Common myeloid progenitor, CD34-positive (primary cell): ENCODE measurements at regions not wholly inside any gene's neighbourhood (a gene's known extent, or its start where the extent isn't known, plus 50 kb on each side); places are given as distances from the start of the nearest gene placed in this dataset.

ENCODE experiments used
- CTCF ChIA-PET: fragments of 350-600 bp; sonication (Branson Sonifier 250); formaldehyde crosslinking; loops from one replicate; lab custom pipeline; 2021; ENCODE audit warnings: antibody characterized with exemption; lab: Charles Lee
- POLR2A ChIA-PET: fragments of 350-600 bp; sonication (Branson Sonifier 250); formaldehyde crosslinking; loops from one replicate; lab custom pipeline; 2021; ENCODE audit warnings: antibody characterized with exemption; lab: Charles Lee
- DNase-seq, 3 donors: peaks; one replicate each; pipeline versions ENCODE4 v3.0.0 to v3.0.0-alpha.2; 2013
- H3K27ac ChIP-seq, 2 experiments: 1 replicate in 1 of 2; 2 replicates in 1 of 2; pipeline ENCODE4 v1.7.0; 2013; ENCODE audit warnings: inconsistent platforms in 2 of 2, low read length in 2 of 2, mild to moderate bottlenecking in 2 of 2, low read depth in 1 of 2, moderate library complexity in 1 of 2; ENCODE audit not compliant: severe bottlenecking in 2 of 2, insufficient read depth in 1 of 2, poor library complexity in 1 of 2
- H3K27me3 ChIP-seq, 5 experiments: replicated peaks in 2 of 5; 1 replicate in 3 of 5; 2 replicates in 2 of 5; pipeline versions ENCODE4 v1.6.1 to v1.7.0; 2013; ENCODE audit warnings: low read length in 4 of 5, mild to moderate bottlenecking in 2 of 5, moderate library complexity in 2 of 5, inconsistent platforms in 1 of 5; ENCODE audit not compliant: insufficient read depth in 5 of 5, control insufficient read depth in 4 of 5
- H3K36me3 ChIP-seq, 4 experiments: 1 replicate in 2 of 4; 2 replicates in 2 of 4; pipeline versions ENCODE4 v1.6.1 to v1.7.0; 2013; ENCODE audit warnings: low read length in 3 of 4, control low read depth in 1 of 4, mild to moderate bottlenecking in 1 of 4; ENCODE audit not compliant: control insufficient read depth in 4 of 4, insufficient read depth in 4 of 4
- H3K4me1 ChIP-seq, 4 experiments: 1 replicate in 3 of 4; 2 replicates in 1 of 4; pipeline versions ENCODE4 v1.6.1 to v1.7.1; 2013; ENCODE audit warnings: low read length in 3 of 4, mild to moderate bottlenecking in 3 of 4, control low read depth in 1 of 4, inconsistent platforms in 1 of 4, moderate library complexity in 1 of 4; ENCODE audit not compliant: control insufficient read depth in 4 of 4, insufficient read depth in 4 of 4; ENCODE audit errors: control extremely low read depth in 1 of 4
- H3K4me3 ChIP-seq, 7 experiments: 1 replicate in 4 of 7; 2 replicates in 3 of 7; pipeline versions ENCODE4 v1.5.1 to v1.7.0; 2013; ENCODE audit warnings: mild to moderate bottlenecking in 7 of 7, low read length in 6 of 7, moderate library complexity in 6 of 7, inconsistent platforms in 2 of 7, low read depth in 2 of 7, control low read depth in 1 of 7; ENCODE audit not compliant: insufficient read depth in 4 of 7, control insufficient read depth in 1 of 7; ENCODE audit errors: extremely low read depth in 1 of 7
- H3K9me3 ChIP-seq, 5 experiments: 1 replicate in 4 of 5; 2 replicates in 1 of 5; pipeline versions ENCODE4 v1.6.1 to v1.7.1; 2013; ENCODE audit warnings: low read length in 4 of 5, mild to moderate bottlenecking in 2 of 5, inconsistent platforms in 1 of 5, low read depth in 1 of 5, moderate library complexity in 1 of 5; ENCODE audit not compliant: control insufficient read depth in 4 of 5, insufficient read depth in 2 of 5; ENCODE audit errors: control extremely low read depth in 1 of 5
- WGBS: methylation state at CpG from one replicate; pipeline ENCODE4 v1.1.5; 2013; ENCODE audit not compliant: insufficient coverage; 5-methylcytosine and 5-hydroxymethylcytosine counted together

DNA sequence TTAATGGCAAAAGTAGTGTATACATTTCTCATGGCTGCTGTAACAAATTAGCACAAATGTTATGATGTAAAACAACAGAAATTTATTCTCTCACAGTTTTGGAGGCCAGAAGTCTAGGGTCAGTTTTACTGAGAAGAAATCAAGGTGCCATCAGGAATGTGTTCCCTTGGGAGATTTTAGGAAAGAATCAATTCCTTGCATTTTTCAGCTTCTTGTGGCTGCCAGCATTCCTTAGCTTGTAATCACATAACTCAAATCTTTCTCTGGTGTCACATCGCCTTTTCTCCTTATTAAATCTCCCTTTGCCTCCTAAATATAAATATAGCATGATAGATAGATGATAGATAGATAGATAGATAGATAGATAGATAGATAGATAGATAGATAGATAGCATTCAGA lies 307.0 kb upstream of the REG3G start:
- ChIA-PET POLR2A (no interaction called here), CTCF (no interaction called here)
- H3K27me3 ChIP-seq, result no peaks in the 10 kb centered on the region
- H3K4me1 ChIP-seq, result no peaks in the 10 kb centered on the region
- no peaks in the 10 kb centered on the region for H3K36me3 ChIP-seq
- no peak overlapping the region for H3K4me3 ChIP-seq
- no CpG with 5 or more reads among the region's 1 CpG for WGBS
- H3K27ac ChIP-seq, result no peak overlapping the region
- DNase-seq, result no peak
- no peaks in the 10 kb centered on the region for H3K9me3 ChIP-seq

DNA sequence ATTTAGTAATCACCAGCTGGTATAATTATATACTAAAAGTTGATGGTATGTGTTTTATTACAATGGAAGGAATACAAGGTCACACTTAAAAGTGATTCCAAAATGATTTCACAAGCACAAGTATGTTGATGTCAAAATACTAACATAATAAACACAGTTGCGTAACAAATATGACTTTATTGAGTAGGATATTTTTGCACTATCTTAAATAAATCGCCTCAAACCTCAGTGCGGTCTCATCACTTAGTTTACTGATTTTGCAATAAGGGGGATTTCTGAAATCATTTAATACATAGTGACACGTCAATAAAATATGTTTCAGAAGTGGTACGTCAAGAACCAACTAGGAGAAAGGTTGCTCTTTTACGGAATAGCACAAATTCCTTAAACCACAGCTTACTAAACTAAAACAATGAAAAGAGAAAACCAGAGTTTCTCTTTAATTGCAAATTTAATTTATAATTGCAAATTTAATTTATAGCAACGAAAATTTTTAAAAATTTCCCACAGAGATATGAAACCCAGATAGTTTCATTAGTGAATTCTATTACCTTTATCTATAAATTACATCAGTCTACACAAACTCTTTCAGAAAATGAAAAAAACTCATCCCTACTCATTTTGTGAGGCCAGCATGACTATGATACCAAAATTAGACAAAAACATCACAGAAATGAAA lies 304.0 kb upstream of the REG3G start:
- H3K4me3 ChIP-seq, result no peak overlapping the region
- no peaks in the 10 kb centered on the region for H3K27me3 ChIP-seq
- H3K36me3 ChIP-seq, result no peaks in the 10 kb centered on the region
- ChIA-PET POLR2A (no interaction called here), CTCF (no interaction called here)
- no peaks in the 10 kb centered on the region for H3K4me1 ChIP-seq
- no peak for DNase-seq
- no peaks in the 10 kb centered on the region for H3K9me3 ChIP-seq
- H3K27ac ChIP-seq, result no peak overlapping the region
- WGBS, result 100% methylated on average over 3 of the region's 7 CpGs

DNA sequence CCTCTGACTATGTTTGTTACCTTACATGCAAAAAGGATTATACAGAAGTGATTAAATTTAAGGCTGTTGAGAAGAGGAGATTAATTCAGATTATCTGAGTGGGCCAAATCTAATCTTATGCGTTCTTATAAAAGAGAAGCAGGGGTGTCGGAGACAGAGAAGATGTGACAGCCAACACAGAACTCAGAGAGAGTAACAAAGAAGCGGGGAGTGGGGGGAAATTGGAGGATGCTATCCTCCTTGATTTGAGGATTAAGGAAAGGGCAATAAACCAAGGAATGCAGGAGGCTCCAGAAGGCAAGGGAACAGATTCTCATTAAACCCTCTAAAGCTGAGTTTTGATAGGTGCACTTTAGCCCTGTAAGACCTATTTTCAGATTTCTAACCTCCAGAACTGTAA lies 291.3 kb upstream of the REG3G start:
- CTCF ChIA-PET, result no interaction called here
- WGBS, result 93% methylated on average over 3 of the region's 3 CpGs
- Histone ChIP-seq H3K36me3 (no peaks in the 10 kb centered on the region), H3K27me3 (no peaks in the 10 kb centered on the region), H3K27ac (no peak overlapping the region), H3K9me3 (no peaks in the 10 kb centered on the region), H3K4me1 (no peaks in the 10 kb centered on the region), H3K4me3 (no peak overlapping the region)
- DNase-seq, result no peak
- POLR2A ChIA-PET, result no interaction called here

DNA sequence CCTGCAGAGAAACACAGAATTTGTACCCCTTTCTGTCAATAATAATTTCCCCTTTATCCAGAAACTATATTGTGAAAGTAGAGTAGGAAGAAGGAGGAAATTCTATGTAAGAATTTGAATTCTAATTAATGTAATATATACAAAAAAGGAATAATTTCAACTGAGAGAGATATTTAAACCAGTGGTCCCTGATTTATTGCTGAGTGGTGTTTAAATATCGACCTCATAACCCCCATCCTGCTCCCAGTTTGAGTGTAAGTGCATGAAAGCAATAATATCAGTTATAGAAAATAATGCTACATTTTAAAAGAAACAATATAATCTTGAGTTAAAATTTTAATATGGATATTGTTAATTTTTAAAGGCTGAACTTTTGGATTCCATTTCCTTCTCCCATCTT lies 286.2 kb upstream of the REG3G start:
- Histone ChIP-seq H3K27me3 (no peaks in the 10 kb centered on the region), H3K27ac (no peak overlapping the region), H3K4me3 (no peak overlapping the region), H3K9me3 (no peaks in the 10 kb centered on the region), H3K4me1 (no peaks in the 10 kb centered on the region), H3K36me3 (no peaks in the 10 kb centered on the region)
- ChIA-PET POLR2A (no interaction called here), CTCF (no interaction called here)
- DNase-seq, result no peak
- no CpG with 5 or more reads among the region's 1 CpG for WGBS

DNA sequence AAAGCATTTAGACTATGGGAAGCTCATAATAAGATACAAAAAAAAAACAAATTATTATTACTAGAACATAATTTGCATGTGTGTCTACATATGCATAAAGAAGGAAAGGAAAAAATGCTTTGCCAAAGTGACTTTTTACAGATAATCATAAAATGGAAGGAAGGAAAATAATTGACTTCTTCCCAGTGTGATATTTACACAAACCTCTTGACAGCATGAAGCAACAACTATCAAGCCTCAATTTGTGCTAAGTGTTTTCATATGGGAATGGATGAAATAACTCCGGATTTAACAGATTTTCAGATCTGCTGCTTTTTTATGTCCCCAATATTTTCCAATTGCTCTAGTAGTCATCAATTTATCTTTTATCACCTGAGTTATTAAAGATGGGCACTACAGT lies 275.9 kb upstream of the REG3G start:
- no CpG with 5 or more reads among the region's 1 CpG for WGBS
- Histone ChIP-seq H3K9me3 (no peaks in the 10 kb centered on the region), H3K4me1 (no peaks in the 10 kb centered on the region), H3K4me3 (no peak overlapping the region), H3K27me3 (no peaks in the 10 kb centered on the region), H3K27ac (no peak overlapping the region), H3K36me3 (no peaks in the 10 kb centered on the region)
- CTCF ChIA-PET, result no interaction called here
- POLR2A ChIA-PET, result no interaction called here
- DNase-seq, result no peak

DNA sequence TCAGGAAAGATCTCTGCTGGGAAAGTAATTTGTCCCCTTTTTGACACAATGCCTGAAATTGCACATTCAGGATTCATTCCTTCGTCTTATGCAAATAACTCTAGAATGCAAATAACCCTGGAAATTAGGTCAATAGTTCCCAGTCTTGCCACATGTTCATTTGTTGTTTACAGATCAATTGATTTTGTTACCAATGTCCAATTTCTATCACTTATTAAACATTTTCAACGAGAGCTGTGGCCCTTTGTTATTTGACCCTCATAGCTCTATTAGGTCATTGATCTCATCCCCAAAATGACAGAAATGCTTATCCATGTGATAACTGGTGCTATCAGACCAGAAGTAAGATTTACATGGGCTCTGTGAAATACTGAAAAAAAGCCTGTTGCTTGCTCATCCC lies 275.3 kb upstream of the REG3G start:
- WGBS, result 93% methylated on average over 1 of the region's 2 CpGs
- POLR2A ChIA-PET, result no interaction called here

DNA sequence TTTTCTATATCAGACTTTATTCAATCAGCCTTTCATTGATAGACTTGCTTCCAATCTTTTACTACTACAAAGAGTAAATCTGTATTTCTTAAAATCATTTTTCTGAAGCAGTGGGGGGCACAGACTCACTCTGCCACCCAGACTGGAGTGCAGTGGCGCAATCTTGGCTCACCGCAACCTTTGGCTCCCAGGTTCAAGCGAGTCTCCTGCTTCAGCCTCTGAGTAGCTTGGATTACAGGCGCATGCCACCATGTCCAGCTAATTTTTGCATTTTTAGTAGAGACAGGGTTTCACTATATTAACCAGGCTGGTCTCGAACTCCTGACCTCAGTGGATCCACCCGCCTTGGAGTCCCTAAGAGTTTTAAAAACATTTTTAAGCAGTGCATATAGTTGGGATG lies 270.6 kb upstream of the REG3G start:
- ChIA-PET POLR2A (no interaction called here), CTCF (no interaction called here)
- Histone ChIP-seq H3K27me3 (no peaks in the 10 kb centered on the region), H3K9me3 (no peaks in the 10 kb centered on the region), H3K4me3 (no peak overlapping the region), H3K4me1 (no peaks in the 10 kb centered on the region), H3K36me3 (no peaks in the 10 kb centered on the region), H3K27ac (no peak overlapping the region)
- no peak for DNase-seq
- WGBS, result 98% methylated on average over 5 of the region's 6 CpGs

More for the DNA sequence above, 275.3 kb upstream of the REG3G start:
- DNase-seq, result no peak
- Histone ChIP-seq H3K4me3 (no peak overlapping the region), H3K27ac (no peak overlapping the region), H3K36me3 (no peaks in the 10 kb centered on the region), H3K27me3 (no peaks in the 10 kb centered on the region), H3K9me3 (no peaks in the 10 kb centered on the region), H3K4me1 (no peaks in the 10 kb centered on the region)
- CTCF ChIA-PET, result no interaction called here
